Ishikawa (cell line): ENCODE measurements at regions not wholly inside any gene's neighbourhood (a gene's known extent, or its start where the extent isn't known, plus 50 kb on each side); places are given as distances from the start of the nearest gene placed in this dataset.

Source experiments
- EP300 ChIP-seq: IDR thresholded peaks from 2 replicates; pipeline ENCODE4 v1.6.1; 2012; ENCODE audit warnings: borderline replicate concordance
- FOXM1 ChIP-seq: IDR thresholded peaks from 2 replicates; pipeline ENCODE4 v1.6.1; 2012; ENCODE audit warnings: low read depth, borderline replicate concordance
- RAD21 ChIP-seq: IDR thresholded peaks from 2 replicates; pipeline ENCODE4 v1.6.1; 2012; ENCODE audit warnings: low read depth
- TF ChIP-seq, protein P1 (sequence below): IDR thresholded peaks from 2 replicates; pipeline ENCODE4 v1.6.1; 2012
- TF ChIP-seq, protein P2 (sequence below): IDR thresholded peaks from 2 replicates; pipeline ENCODE4 v1.6.1; 2012; ENCODE audit warnings: low read depth, mild to moderate bottlenecking

DNA sequence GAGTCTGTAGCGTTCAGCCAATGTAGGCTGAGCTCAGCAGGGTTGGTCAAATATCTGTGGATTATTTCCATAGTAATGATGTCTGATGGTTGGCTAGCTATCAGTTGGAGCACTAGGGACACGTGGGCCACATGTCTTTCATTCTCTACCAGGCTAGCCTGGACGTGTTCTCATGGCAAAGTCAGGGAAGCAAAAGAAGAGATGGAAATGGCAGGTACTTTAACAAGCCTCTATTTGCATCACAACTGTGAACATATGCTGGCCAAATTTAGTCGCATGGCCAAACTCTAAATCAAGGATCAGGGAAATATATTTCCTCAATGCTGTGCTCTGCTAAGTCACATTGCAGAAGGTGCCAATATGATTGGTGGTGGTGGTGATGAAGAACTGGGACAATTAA is 371.6 kb upstream of the CHST9 start:
- TF ChIP-seq EP300 (no peak), RAD21 (no peak), FOXM1 (no peak)
- TF ChIP-seq, protein P1, sequence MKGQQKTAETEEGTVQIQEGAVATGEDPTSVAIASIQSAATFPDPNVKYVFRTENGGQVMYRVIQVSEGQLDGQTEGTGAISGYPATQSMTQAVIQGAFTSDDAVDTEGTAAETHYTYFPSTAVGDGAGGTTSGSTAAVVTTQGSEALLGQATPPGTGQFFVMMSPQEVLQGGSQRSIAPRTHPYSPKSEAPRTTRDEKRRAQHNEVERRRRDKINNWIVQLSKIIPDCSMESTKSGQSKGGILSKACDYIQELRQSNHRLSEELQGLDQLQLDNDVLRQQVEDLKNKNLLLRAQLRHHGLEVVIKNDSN = no peak
- TF ChIP-seq, protein P2, sequence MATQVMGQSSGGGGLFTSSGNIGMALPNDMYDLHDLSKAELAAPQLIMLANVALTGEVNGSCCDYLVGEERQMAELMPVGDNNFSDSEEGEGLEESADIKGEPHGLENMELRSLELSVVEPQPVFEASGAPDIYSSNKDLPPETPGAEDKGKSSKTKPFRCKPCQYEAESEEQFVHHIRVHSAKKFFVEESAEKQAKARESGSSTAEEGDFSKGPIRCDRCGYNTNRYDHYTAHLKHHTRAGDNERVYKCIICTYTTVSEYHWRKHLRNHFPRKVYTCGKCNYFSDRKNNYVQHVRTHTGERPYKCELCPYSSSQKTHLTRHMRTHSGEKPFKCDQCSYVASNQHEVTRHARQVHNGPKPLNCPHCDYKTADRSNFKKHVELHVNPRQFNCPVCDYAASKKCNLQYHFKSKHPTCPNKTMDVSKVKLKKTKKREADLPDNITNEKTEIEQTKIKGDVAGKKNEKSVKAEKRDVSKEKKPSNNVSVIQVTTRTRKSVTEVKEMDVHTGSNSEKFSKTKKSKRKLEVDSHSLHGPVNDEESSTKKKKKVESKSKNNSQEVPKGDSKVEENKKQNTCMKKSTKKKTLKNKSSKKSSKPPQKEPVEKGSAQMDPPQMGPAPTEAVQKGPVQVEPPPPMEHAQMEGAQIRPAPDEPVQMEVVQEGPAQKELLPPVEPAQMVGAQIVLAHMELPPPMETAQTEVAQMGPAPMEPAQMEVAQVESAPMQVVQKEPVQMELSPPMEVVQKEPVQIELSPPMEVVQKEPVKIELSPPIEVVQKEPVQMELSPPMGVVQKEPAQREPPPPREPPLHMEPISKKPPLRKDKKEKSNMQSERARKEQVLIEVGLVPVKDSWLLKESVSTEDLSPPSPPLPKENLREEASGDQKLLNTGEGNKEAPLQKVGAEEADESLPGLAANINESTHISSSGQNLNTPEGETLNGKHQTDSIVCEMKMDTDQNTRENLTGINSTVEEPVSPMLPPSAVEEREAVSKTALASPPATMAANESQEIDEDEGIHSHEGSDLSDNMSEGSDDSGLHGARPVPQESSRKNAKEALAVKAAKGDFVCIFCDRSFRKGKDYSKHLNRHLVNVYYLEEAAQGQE = no peak
